H9 (cell line): ENCODE measurements at regions not wholly inside any gene's neighbourhood (a gene's known extent, or its start where the extent isn't known, plus 50 kb on each side); places are given as distances from the start of the nearest gene placed in this dataset.

Experiments used
- DNase-seq: peaks from one replicate; pipeline ENCODE4 v3.0.0-alpha.2; 2017
- H2AFZ ChIP-seq: one replicate; pipeline ENCODE4 v1.6.1; 2013; ENCODE audit warnings: mild to moderate bottlenecking, low read length, control low read depth, moderate library complexity
- H2AK5ac ChIP-seq: 2 replicates; pipeline ENCODE4 v1.6.1; 2013; ENCODE audit warnings: low read length, control low read depth, mixed read lengths; ENCODE audit not compliant: insufficient read length
- H2BK120ac ChIP-seq: one replicate; pipeline ENCODE4 v1.6.1; 2013; ENCODE audit warnings: low read depth, mild to moderate bottlenecking, low read length, control low read depth, inconsistent platforms; ENCODE audit not compliant: poor library complexity, severe bottlenecking
- H2BK12ac ChIP-seq: 2 replicates; pipeline ENCODE4 v1.6.1; 2013; ENCODE audit warnings: low read length, control low read depth, mixed read lengths, low read depth; ENCODE audit not compliant: insufficient read length
- H2BK15ac ChIP-seq: 2 replicates; pipeline ENCODE4 v1.6.1; 2013; ENCODE audit warnings: low read depth, low read length, control low read depth
- H2BK20ac ChIP-seq: one replicate; pipeline ENCODE4 v1.6.1; 2013; ENCODE audit warnings: low read depth, mild to moderate bottlenecking, low read length, control low read depth, inconsistent platforms; ENCODE audit not compliant: poor library complexity, severe bottlenecking
- H2BK5ac ChIP-seq: 2 replicates; pipeline ENCODE4 v1.6.1; 2013; ENCODE audit warnings: low read length, control low read depth, mixed read lengths; ENCODE audit not compliant: insufficient read length
- H3K14ac ChIP-seq: 2 replicates; pipeline ENCODE4 v1.6.1; 2013; ENCODE audit warnings: low read length, control low read depth; ENCODE audit not compliant: insufficient read depth
- H3K18ac ChIP-seq: 2 replicates; pipeline ENCODE4 v1.6.1; 2013; ENCODE audit warnings: low read depth, mild to moderate bottlenecking, mixed read lengths, low read length, control low read depth; ENCODE audit not compliant: insufficient read length
- H3K23ac ChIP-seq: 2 replicates; pipeline ENCODE4 v1.6.1; 2013; ENCODE audit warnings: low read length, control low read depth, mixed read lengths, low read depth; ENCODE audit not compliant: insufficient read length
- H3K23me2 ChIP-seq: 2 replicates; pipeline ENCODE4 v1.6.1; 2013; ENCODE audit warnings: low read depth, mild to moderate bottlenecking, mixed read lengths, low read length, control low read depth; ENCODE audit not compliant: insufficient read length, poor library complexity, severe bottlenecking
- H3K27ac ChIP-seq: 2 replicates; pipeline ENCODE4 v1.5.1; 2013; ENCODE audit warnings: low read length, control low read depth, mixed read lengths, low read depth; ENCODE audit not compliant: insufficient read length
- H3K27me3 ChIP-seq: 2 replicates; pipeline ENCODE4 v1.6.1; 2013; ENCODE audit warnings: low read length, control low read depth, inconsistent platforms; ENCODE audit not compliant: insufficient read depth
- H3K4ac ChIP-seq: 2 replicates; pipeline ENCODE4 v1.6.1; 2013; ENCODE audit warnings: low read depth, mild to moderate bottlenecking, control low read depth, inconsistent platforms, low read length, moderate library complexity
- H3K4me1 ChIP-seq: 2 replicates; pipeline ENCODE4 v1.6.1; 2013; ENCODE audit warnings: low read length, control low read depth, inconsistent platforms; ENCODE audit not compliant: insufficient read depth
- H3K4me2 ChIP-seq: 2 replicates; pipeline ENCODE4 v1.6.1; 2013; ENCODE audit warnings: low read length, control low read depth, mixed read lengths; ENCODE audit not compliant: insufficient read length, insufficient read depth
- H3K56ac ChIP-seq: 2 replicates; pipeline ENCODE4 v1.6.1; 2013; ENCODE audit warnings: low read depth, mild to moderate bottlenecking, mixed read lengths, low read length, control low read depth; ENCODE audit not compliant: insufficient read length
- H3K79me1 ChIP-seq: 2 replicates; pipeline ENCODE4 v1.6.1; 2013; ENCODE audit warnings: low read depth, mild to moderate bottlenecking, moderate library complexity, low read length, control low read depth, inconsistent platforms; ENCODE audit not compliant: insufficient read depth, poor library complexity, severe bottlenecking
- H3K79me2 ChIP-seq: 2 replicates; pipeline ENCODE4 v1.6.1; 2013; ENCODE audit warnings: low read length, control low read depth, inconsistent platforms; ENCODE audit not compliant: insufficient read depth
- H3K9ac ChIP-seq: 2 replicates; pipeline ENCODE4 v1.6.1; 2013; ENCODE audit warnings: low read length, control low read depth, mixed read lengths; ENCODE audit not compliant: insufficient read length; ENCODE audit errors: extremely low read depth
- H3K9me3 ChIP-seq: one replicate; pipeline ENCODE4 v1.6.1; 2013; ENCODE audit warnings: low read depth, low read length, inconsistent platforms; ENCODE audit not compliant: control insufficient read depth
- H3T11ph ChIP-seq: one replicate; pipeline ENCODE4 v1.6.1; 2013; ENCODE audit warnings: mild to moderate bottlenecking, low read length, control low read depth, inconsistent platforms
- H4K20me1 ChIP-seq: one replicate; pipeline ENCODE4 v1.6.1; 2013; ENCODE audit not compliant: control insufficient read depth, insufficient read length, insufficient read depth
- H4K5ac ChIP-seq: 2 replicates; pipeline ENCODE4 v1.6.1; 2013; ENCODE audit warnings: low read depth, mild to moderate bottlenecking, mixed read lengths, low read length, control low read depth; ENCODE audit not compliant: insufficient read length
- H4K8ac ChIP-seq: replicated peaks from 2 replicates; pipeline ENCODE4 v1.6.1; 2013; ENCODE audit warnings: low read length, control low read depth, mixed read lengths, low read depth; ENCODE audit not compliant: insufficient read length
- H4K91ac ChIP-seq: 2 replicates; pipeline ENCODE4 v1.6.1; 2013; ENCODE audit warnings: low read depth, mild to moderate bottlenecking, moderate library complexity, mixed read lengths, low read length, control low read depth; ENCODE audit not compliant: insufficient read length
- H3K27ac Mint-ChIP-seq, 3 experiments: 2 replicates in 2 of 3; 3 replicates in 1 of 3; pipeline ENCODE4 v1.8.0; 2020 to 2021; ENCODE audit warnings: mixed read lengths in 3 of 3, mild to moderate bottlenecking in 1 of 3, moderate library complexity in 1 of 3
- H3K27me3 Mint-ChIP-seq: 2 replicates; pipeline ENCODE4 v1.8.0; 2021; ENCODE audit warnings: low read depth, mild to moderate bottlenecking, moderate library complexity, mixed read lengths
- H3K36me3 Mint-ChIP-seq, 3 experiments: 2 replicates in 2 of 3; 3 replicates in 1 of 3; pipeline ENCODE4 v1.8.0; 2020 to 2021; ENCODE audit warnings: low read depth in 3 of 3, mixed read lengths in 3 of 3; ENCODE audit not compliant: insufficient read depth in 1 of 3
- H3K4me1 Mint-ChIP-seq, 2 experiments: 2 replicates each; pipeline ENCODE4 v1.8.0; 2020; ENCODE audit warnings: mixed read lengths in 2 of 2
- H3K4me3 Mint-ChIP-seq, 2 experiments: 2 replicates in 1 of 2; 3 replicates in 1 of 2; pipeline ENCODE4 v1.8.0; 2020 to 2021; ENCODE audit warnings: mild to moderate bottlenecking in 2 of 2, mixed read lengths in 2 of 2, moderate library complexity in 1 of 2
- H3K9me3 Mint-ChIP-seq, 2 experiments: 2 replicates in 1 of 2; 3 replicates in 1 of 2; pipeline ENCODE4 v1.8.0; 2020; ENCODE audit warnings: mild to moderate bottlenecking in 2 of 2, mixed read lengths in 2 of 2, moderate library complexity in 1 of 2
- CTCF ChIP-seq: fragments of 200-600 bp; sonication (generic); conservative IDR thresholded peaks from 3 replicates; pipeline ENCODE4 v1.8.0; 2021; ENCODE audit warnings: antibody characterized with exemption, mild to moderate bottlenecking
- WGBS: extraction: QIAGEN DNeasy Blood & Tissue Kit; methylation state at CpG from one replicate; pipeline ENCODE4 v1.1.7; 2013; ENCODE audit warnings: missing lambda C conversion rate, low lambda C conversion rate, mixed read lengths; ENCODE audit not compliant: insufficient read length; ENCODE audit errors: extremely low coverage; 5-methylcytosine and 5-hydroxymethylcytosine counted together

GRCh38 chr4:180966312-180966711 lies 1276.9 kb upstream of the TENM3 start:
- Histone ChIP-seq H3K14ac (no peak overlapping the region), H4K5ac (no peak overlapping the region), H2AFZ (no peak overlapping the region), H2BK5ac (no peak overlapping the region), H3K4me2 (no peak overlapping the region), H3K4ac (no peak overlapping the region), H2BK15ac (no peak overlapping the region), H3K56ac (no peak overlapping the region), H3K79me1 (no peaks in the 10 kb centered on the region), H3K23ac (no peak overlapping the region), H4K8ac (no peak overlapping the region), H2BK120ac (no peak overlapping the region), H4K20me1 (no peaks in the 10 kb centered on the region), H4K91ac (no peak overlapping the region), H2BK20ac (no peak overlapping the region), H3K23me2 (no peaks in the 10 kb centered on the region), H3K27me3 (no peaks in the 10 kb centered on the region), H3K9ac (no peak overlapping the region), H2AK5ac (no peak overlapping the region), H3K4me1 (no peaks in the 10 kb centered on the region), H3K79me2 (no peaks in the 10 kb centered on the region), H3K27ac (no peak overlapping the region), H3K18ac (no peak overlapping the region), H2BK12ac (no peak overlapping the region), H3K9me3 (no peaks in the 10 kb centered on the region), H3T11ph (no peak overlapping the region)
- no peaks in the 10 kb centered on the region for H3K27me3 Mint-ChIP-seq
- DNase-seq: no peak
- no peak for TF ChIP-seq CTCF
- no peak overlapping the region for H3K27ac Mint-ChIP-seq
- H3K9me3 Mint-ChIP-seq: no peaks in the 10 kb centered on the region
- no peak overlapping the region for H3K4me3 Mint-ChIP-seq
- WGBS: 100% methylated on average over 1 of the region's 2 CpGs
- H3K4me1 Mint-ChIP-seq: peaks cover 2 to 7% of the 10 kb centered on the region in 2 experiments; a peak in 3 of 4 replicates
- H3K36me3 Mint-ChIP-seq: no peaks in the 10 kb centered on the region
